Left cardiac atrium (tissue), 4 donors: ENCODE measurements at regions not wholly inside any gene's neighbourhood (a gene's known extent, or its start where the extent isn't known, plus 50 kb on each side); places are given as distances from the start of the nearest gene placed in this dataset.
"Not testable (repeated sequence)": the region's sequence is repeated elsewhere in the genome, so short reads cannot be mapped to it uniquely, and the experiment has no call there.

Source experiments
- ATAC-seq, 2 donors: fragments of 200-7000 bp; cut with Tn5 transposase; one replicate each; pipeline ENCODE4 v1.9.1; 2020; ENCODE audit warnings: mild to moderate bottlenecking in 2 of 2, moderate library complexity in 2 of 2
- DNase-seq: peaks from one replicate; pipeline ENCODE4 v3.0.0-alpha.2; 2020
- intact Hi-C, 2 donors: fragments of 100-400 bp; cut with DNase I; formaldehyde crosslinking; loops; one replicate each; pipeline versions ENCODE4 v1.14.1 to v1.15.1; 2022 to 2023
- donor health status: DM: no; HTN: yes; CAD: no.
- donor health status: DM: no; HTN: yes; CAD: no; lungs with severe emphysema.
- donor health status: DM: yes; HTN: yes; CAD: no.
- donor health status: Dilated cardiomyopathy.

- DNase-seq = no peak
- intact Hi-C loops = no loop called here
- no peak for ATAC-seq
Observed at GRCh38 chr1:163471779-163472650, 150.3 kb downstream of the NUF2 start.

- no peak for DNase-seq
- intact Hi-C loops = no loop called here
- ATAC-seq = no peak
Observed at GRCh38 chr1:163472651-163473248, 151.0 kb downstream of the NUF2 start.

GRCh38 chr1:163477276-163477830 lies 155.6 kb downstream of the NUF2 start:
- ATAC-seq = no peak
- intact Hi-C loops = no loop called here
- DNase-seq = no peak

GRCh38 chr1:163498391-163499330 lies 176.9 kb downstream of the NUF2 start:
- intact Hi-C loops, ATAC-seq, DNase-seq: not testable (repeated sequence)

GRCh38 chr1:163504331-163504978 lies 182.7 kb downstream of the NUF2 start:
- ATAC-seq (no peak), DNase-seq (no peak)
- intact Hi-C loops = no loop called here

GRCh38 chr1:163509114-163509513 lies 187.4 kb downstream of the NUF2 start:
- intact Hi-C loops = no loop called here
- DNase-seq = no peak
- ATAC-seq = no peak

- intact Hi-C loops = no loop called here
- ATAC-seq (no peak), DNase-seq (no peak)
Observed at GRCh38 chr1:163512349-163512989, 190.7 kb downstream of the NUF2 start.

- intact Hi-C loops = no loop called here
- no peak for DNase-seq
Observed at GRCh38 chr1:163523375-163524029, 201.7 kb downstream of the NUF2 start.

GRCh38 chr1:163528710-163529348 lies 207.1 kb downstream of the NUF2 start:
- peak in 1 of 2 donors; percentile 47 for ATAC-seq
- peak; percentile 29 for DNase-seq
- intact Hi-C loops = loop anchor here in 1 of 2 donors (5.0 kb wide), 1 partner anchor 117 kb away; no protein-coding TSS in a partner anchor

More at GRCh38 chr1:163523375-163524029, 201.7 kb downstream of the NUF2 start:
- no peak for ATAC-seq

GRCh38 chr1:163531345-163531744 lies 209.6 kb downstream of the NUF2 start:
- no peak for ATAC-seq
- DNase-seq = no peak
- intact Hi-C loops = loop anchor here in 1 of 2 donors (10.0 kb wide), 1 partner anchor 1543 kb away; no protein-coding TSS in a partner anchor

GRCh38 chr1:163535401-163535800 lies 213.6 kb downstream of the NUF2 start:
- no peak for DNase-seq
- intact Hi-C loops = loop anchor here in 1 of 2 donors (10.0 kb wide), 1 partner anchor 1539 kb away; no protein-coding TSS in a partner anchor
- no peak for ATAC-seq

GRCh38 chr1:163535807-163536206 lies 214.1 kb downstream of the NUF2 start:
- intact Hi-C loops = loop anchor here in 1 of 2 donors (10.0 kb wide), 1 partner anchor 1539 kb away; no protein-coding TSS in a partner anchor
- no peak for DNase-seq
- no peak for ATAC-seq

GRCh38 chr1:163537809-163538208 lies 216.1 kb downstream of the NUF2 start:
- ATAC-seq (no peak), DNase-seq (no peak)
- intact Hi-C loops = loop anchor here in 1 of 2 donors (10.0 kb wide), 1 partner anchor 1537 kb away; no protein-coding TSS in a partner anchor

- intact Hi-C loops = loop anchor here in 1 of 2 donors (10.0 kb wide), 1 partner anchor 1536 kb away; no protein-coding TSS in a partner anchor
- no peak for DNase-seq
- no peak for ATAC-seq
Observed at GRCh38 chr1:163538667-163539066, 216.9 kb downstream of the NUF2 start.

GRCh38 chr1:163540727-163541126 lies 219.0 kb downstream of the NUF2 start:
- no peak for DNase-seq
- intact Hi-C loops = no loop called here
- no peak for ATAC-seq

GRCh38 chr1:163544441-163544840 lies 222.7 kb downstream of the NUF2 start:
- ATAC-seq = no peak
- intact Hi-C loops = no loop called here
- DNase-seq = no peak

GRCh38 chr1:163558162-163558561 lies 236.4 kb downstream of the NUF2 start:
- intact Hi-C loops = no loop called here
- no peak for DNase-seq
- no peak for ATAC-seq
